ENCODE measurements at regions not wholly inside any gene's neighbourhood (a gene's known extent, or its start where the extent isn't known, plus 50 kb on each side); places are given as distances from the start of the nearest gene placed in this dataset.

DNA sequence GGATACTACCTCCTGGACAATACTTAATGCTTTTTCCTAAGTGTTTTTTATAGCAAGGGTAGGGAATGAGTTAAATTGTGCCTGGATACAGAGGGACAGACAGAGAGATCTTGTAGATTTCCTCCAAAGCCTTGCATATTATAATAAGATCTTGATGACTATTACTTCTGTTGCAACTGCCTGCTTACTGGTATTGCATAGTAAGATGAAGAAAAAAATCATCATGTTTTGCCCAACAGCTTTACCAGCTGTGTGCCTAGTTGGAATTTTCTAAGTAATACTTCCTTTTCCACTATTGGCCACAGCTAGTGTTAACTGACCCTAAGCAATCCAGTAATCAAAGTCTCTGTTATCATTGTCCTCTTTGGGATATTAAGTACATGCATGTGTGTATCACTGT, 139.0 kb downstream of the DCK start:
- Histone ChIP-seq H3K9ac (ENCODE audit: control insufficient read depth, insufficient read depth, low read length) (no peak overlapping the region), H3K4me2 (ENCODE audit: control insufficient read depth, insufficient read depth) (no peak overlapping the region), H2AFZ (ENCODE audit: control insufficient read depth, low read depth, low read length) (no peak overlapping the region), H3K4me1 (ENCODE audit: control insufficient read depth, insufficient read depth, low read length) (no peaks in the 10 kb centered on the region), H3K9me3 (replicated peaks; ENCODE audit: control insufficient read depth, insufficient read depth, low read length) (no peaks in the 10 kb centered on the region), H4K20me1 (ENCODE audit: control insufficient read depth, insufficient read depth) (no peaks in the 10 kb centered on the region), H3K27me3 (replicated peaks in 1 of 2; ENCODE audit: control insufficient read depth in 2 of 2, insufficient read depth in 2 of 2, low read length in 1 of 2) (no peaks in the 10 kb centered on the region), H3K36me3 (ENCODE audit: control insufficient read depth in 2 of 2, insufficient read depth in 2 of 2, low read length in 1 of 2) (no peaks in the 10 kb centered on the region), H3K27ac (ENCODE audit: control insufficient read depth, insufficient read depth) (no peak overlapping the region), H3K4me3 (no peak overlapping the region), H3K79me2 (ENCODE audit: control insufficient read depth, insufficient read depth, low read length) (no peaks in the 10 kb centered on the region)
- no peak for FAIRE-seq
- CTCF ChIA-PET: interaction anchor here (1.7 kb wide), 1 partner anchor 9 kb away, joined by 7 read pairs; no protein-coding TSS in a partner anchor
- TF ChIP-seq RAD21 (IDR thresholded peaks at IDR 0.05; ENCODE audit: insufficient read depth, low read depth, low read length) (no peak), CBX5 (IDR thresholded peaks at IDR 0.05; ENCODE audit: low read depth) (no peak), SREBF1 (IDR thresholded peaks at IDR 0.05; ENCODE audit: low read length) (no peak), MEF2A (IDR thresholded peaks at IDR 0.05; ENCODE audit: insufficient read depth, low read depth, low read length) (no peak), MTA2 (IDR thresholded peaks at IDR 0.05; ENCODE audit: low read depth) (no peak), ZSCAN29 (IDR thresholded peaks at IDR 0.05) (no peak), TBL1XR1 (IDR thresholded peaks at IDR 0.05; ENCODE audit: low read depth, low read length) (no peak), ZNF384 (IDR thresholded peaks at IDR 0.05; ENCODE audit: borderline replicate concordance, low read depth, low read length) (no peak), NR2F1 (conservative IDR thresholded peaks at IDR 0.05) (no peak), YBX1 (IDR thresholded peaks at IDR 0.05) (no peak), CEBPB (IDR thresholded peaks at IDR 0.05; ENCODE audit: borderline replicate concordance in 1 of 2, low read depth in 2 of 2, low read length in 2 of 2) (no peak), CBX3 (IDR thresholded peaks at IDR 0.05; ENCODE audit: borderline replicate concordance, low read depth) (no peak), JUND (IDR thresholded peaks at IDR 0.05; ENCODE audit: low read depth, low read length) (no peak), BHLHE40 (IDR thresholded peaks at IDR 0.05; ENCODE audit: borderline replicate concordance in 1 of 2, low read depth in 2 of 2, low read length in 1 of 2) (no peak), ASH2L (IDR thresholded peaks at IDR 0.05; ENCODE audit: borderline replicate concordance, low read depth) (no peak)
- TF ChIP-seq, protein P1, sequence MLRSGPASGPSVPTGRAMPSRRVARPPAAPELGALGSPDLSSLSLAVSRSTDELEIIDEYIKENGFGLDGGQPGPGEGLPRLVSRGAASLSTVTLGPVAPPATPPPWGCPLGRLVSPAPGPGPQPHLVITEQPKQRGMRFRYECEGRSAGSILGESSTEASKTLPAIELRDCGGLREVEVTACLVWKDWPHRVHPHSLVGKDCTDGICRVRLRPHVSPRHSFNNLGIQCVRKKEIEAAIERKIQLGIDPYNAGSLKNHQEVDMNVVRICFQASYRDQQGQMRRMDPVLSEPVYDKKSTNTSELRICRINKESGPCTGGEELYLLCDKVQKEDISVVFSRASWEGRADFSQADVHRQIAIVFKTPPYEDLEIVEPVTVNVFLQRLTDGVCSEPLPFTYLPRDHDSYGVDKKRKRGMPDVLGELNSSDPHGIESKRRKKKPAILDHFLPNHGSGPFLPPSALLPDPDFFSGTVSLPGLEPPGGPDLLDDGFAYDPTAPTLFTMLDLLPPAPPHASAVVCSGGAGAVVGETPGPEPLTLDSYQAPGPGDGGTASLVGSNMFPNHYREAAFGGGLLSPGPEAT (IDR thresholded peaks at IDR 0.05; ENCODE audit: low read depth): no peak
- TF ChIP-seq, protein P2, sequence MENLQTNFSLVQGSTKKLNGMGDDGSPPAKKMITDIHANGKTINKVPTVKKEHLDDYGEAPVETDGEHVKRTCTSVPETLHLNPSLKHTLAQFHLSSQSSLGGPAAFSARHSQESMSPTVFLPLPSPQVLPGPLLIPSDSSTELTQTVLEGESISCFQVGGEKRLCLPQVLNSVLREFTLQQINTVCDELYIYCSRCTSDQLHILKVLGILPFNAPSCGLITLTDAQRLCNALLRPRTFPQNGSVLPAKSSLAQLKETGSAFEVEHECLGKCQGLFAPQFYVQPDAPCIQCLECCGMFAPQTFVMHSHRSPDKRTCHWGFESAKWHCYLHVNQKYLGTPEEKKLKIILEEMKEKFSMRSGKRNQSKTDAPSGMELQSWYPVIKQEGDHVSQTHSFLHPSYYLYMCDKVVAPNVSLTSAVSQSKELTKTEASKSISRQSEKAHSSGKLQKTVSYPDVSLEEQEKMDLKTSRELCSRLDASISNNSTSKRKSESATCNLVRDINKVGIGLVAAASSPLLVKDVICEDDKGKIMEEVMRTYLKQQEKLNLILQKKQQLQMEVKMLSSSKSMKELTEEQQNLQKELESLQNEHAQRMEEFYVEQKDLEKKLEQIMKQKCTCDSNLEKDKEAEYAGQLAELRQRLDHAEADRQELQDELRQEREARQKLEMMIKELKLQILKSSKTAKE (IDR thresholded peaks at IDR 0.05; ENCODE audit: low read depth, poor library complexity, severe bottlenecking): no peak
- POLR2A ChIA-PET: interaction anchor here (0.6 kb wide), 1 partner anchor 182 kb away, joined by 3 read pairs; no protein-coding TSS in a partner anchor
- SMC1A ChIA-PET (ENCODE audit: uncharacterized antibody, unreplicated experiment): interaction anchor here (0.7 kb wide), 1 partner anchor 474 kb away, joined by 3 read pairs; no protein-coding TSS in a partner anchor
- no peak for DNase-seq (ENCODE audit: low read depth, low spot score)
- intact Hi-C loops (cut with micrococcal nuclease; ENCODE audit: unreplicated experiment): no loop called here
- RAD21 ChIA-PET (ENCODE audit: unreplicated experiment): no interaction called here
- no peak for ATAC-seq
- in situ Hi-C loops (cut with MboI): no loop called here
- BruUV-seq (replicated peaks): no TSS peak
